A549 (cell line): ENCODE measurements at regions not wholly inside any gene's neighbourhood (a gene's known extent, or its start where the extent isn't known, plus 50 kb on each side); places are given as distances from the start of the nearest gene placed in this dataset.

Experiments
- ESRRA ChIP-seq: fragments of 150-350 bp; IDR thresholded peaks from 2 replicates; pipeline ENCODE4 v1.6.1; 2014; ENCODE audit warnings: mild to moderate bottlenecking, low read length, borderline replicate concordance
- SMC3 ChIP-seq: fragments of >200 bp; sonication (Bioruptor Twin); formaldehyde crosslinking; IDR thresholded peaks from 3 replicates; pipeline ENCODE4 v1.6.1; 2018; ENCODE audit warnings: inconsistent platforms
- TF ChIP-seq, protein P1 (sequence below): fragments of 450-650 bp; IDR thresholded peaks from 2 replicates; pipeline ENCODE4 v1.6.1; 2014; ENCODE audit warnings: antibody characterized with exemption

DNA sequence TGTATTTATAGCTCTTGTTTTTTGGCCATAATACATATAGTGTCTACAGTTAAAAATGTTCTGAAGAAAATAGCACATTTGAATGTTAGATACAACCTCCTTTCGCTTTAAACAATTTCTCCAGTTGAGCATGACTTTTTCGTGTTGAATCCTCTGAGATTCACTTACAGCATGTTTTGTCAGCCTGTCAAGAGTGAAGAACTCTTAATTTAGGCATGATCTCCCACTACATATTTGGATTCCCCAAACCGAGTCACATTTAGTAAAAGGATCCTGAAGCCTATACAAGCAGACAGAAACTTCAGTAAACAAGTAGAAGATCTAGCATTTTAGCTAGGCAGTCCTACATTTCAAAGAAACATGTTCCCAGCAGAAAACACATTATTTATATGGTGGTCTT, 796.6 kb downstream of the MCTP2 start:
- TF ChIP-seq SMC3 = no peak
- TF ChIP-seq, protein P1, sequence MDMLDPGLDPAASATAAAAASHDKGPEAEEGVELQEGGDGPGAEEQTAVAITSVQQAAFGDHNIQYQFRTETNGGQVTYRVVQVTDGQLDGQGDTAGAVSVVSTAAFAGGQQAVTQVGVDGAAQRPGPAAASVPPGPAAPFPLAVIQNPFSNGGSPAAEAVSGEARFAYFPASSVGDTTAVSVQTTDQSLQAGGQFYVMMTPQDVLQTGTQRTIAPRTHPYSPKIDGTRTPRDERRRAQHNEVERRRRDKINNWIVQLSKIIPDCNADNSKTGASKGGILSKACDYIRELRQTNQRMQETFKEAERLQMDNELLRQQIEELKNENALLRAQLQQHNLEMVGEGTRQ = no peak
- no peak for TF ChIP-seq ESRRA
